ENCODE measurements at regions not wholly inside any gene's neighbourhood (a gene's known extent, or its start where the extent isn't known, plus 50 kb on each side); places are given as distances from the start of the nearest gene placed in this dataset.

DNA sequence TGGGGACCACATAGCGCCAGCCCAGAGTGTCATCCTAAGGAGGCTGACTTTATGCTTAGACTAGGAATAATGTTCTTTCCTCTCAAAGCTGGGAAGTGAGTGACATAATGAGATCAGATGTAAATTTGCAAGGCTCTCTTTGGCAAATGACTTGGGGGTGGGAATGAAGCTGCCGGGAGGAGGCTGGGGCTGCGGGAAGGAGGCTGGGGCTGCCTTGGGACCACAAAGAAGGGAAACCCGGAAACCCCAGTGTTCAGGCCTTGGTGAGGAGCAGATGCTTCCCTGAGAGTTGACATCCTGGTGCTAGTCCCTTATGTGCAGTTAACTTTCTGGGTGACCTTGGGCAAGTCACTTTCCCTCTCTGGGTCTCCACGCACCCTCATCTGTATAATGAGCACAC, 182.0 kb downstream of the CHST1 start:
- TF ChIP-seq, protein P1, sequence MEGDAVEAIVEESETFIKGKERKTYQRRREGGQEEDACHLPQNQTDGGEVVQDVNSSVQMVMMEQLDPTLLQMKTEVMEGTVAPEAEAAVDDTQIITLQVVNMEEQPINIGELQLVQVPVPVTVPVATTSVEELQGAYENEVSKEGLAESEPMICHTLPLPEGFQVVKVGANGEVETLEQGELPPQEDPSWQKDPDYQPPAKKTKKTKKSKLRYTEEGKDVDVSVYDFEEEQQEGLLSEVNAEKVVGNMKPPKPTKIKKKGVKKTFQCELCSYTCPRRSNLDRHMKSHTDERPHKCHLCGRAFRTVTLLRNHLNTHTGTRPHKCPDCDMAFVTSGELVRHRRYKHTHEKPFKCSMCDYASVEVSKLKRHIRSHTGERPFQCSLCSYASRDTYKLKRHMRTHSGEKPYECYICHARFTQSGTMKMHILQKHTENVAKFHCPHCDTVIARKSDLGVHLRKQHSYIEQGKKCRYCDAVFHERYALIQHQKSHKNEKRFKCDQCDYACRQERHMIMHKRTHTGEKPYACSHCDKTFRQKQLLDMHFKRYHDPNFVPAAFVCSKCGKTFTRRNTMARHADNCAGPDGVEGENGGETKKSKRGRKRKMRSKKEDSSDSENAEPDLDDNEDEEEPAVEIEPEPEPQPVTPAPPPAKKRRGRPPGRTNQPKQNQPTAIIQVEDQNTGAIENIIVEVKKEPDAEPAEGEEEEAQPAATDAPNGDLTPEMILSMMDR (conservative IDR thresholded peaks at IDR 0.05; ENCODE audit: low read depth, low read length) = no peak
- no peak for DNase-seq (ENCODE audit: low read depth)
- H3K4me3 ChIP-seq (ENCODE audit: low read depth, low read length) = no peak overlapping the region

DNA sequence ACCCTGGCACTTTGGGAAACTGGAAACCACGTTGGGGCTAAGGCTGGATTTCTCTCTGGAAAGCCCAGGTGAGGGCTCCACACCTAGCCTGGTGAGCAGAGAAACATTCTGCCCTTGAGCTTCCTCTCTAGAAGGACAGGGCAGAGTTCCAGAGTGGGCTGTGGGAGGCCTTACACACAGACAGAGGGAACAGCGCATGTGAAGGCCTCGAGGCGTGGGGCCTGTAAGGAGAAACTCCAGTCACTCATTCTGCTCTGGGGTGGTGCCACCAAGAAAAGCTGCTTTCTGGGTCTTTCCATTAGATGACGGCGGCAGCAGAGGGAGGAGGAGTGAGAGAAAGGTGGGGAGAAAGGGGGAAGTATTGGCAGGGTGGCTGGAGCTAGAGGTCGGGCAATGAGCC, 183.1 kb downstream of the CHST1 start:
- TF ChIP-seq, protein P1 (conservative IDR thresholded peaks at IDR 0.05; ENCODE audit: low read depth, low read length) = no peak
- no peak overlapping the region for H3K4me3 ChIP-seq (ENCODE audit: low read depth, low read length)

DNA sequence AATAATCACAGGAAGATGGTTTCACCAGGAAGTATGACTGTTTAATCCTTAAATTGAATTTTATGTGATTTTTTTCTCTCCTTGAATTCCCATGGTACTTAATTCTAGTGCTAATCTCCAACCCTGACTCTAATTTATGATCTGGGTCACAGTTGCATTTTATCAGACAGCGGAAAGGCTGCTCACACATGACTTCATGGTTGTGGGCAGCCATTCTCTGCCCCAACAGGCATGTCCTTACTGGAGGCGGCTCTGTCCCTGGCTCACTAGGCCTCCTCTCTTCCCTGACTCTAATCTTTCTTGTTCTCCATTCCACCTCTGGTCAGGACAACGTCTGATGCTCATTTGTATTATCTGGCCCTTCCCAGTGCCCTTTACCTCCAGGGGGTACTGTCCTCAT, 184.4 kb downstream of the CHST1 start:
- TF ChIP-seq, protein P1 (conservative IDR thresholded peaks at IDR 0.05; ENCODE audit: low read depth, low read length) = no peak
- no peak overlapping the region for H3K4me3 ChIP-seq (ENCODE audit: low read depth, low read length)
- DNase-seq (ENCODE audit: low read depth) = no peak

More for the DNA sequence above, 183.1 kb downstream of the CHST1 start:
- no peak for DNase-seq (ENCODE audit: low read depth)

GRCh38 chr11:45477588-45477987, 187.8 kb downstream of the CHST1 start:
- TF ChIP-seq, protein P1 (conservative IDR thresholded peaks at IDR 0.05; ENCODE audit: low read depth, low read length) = no peak
- H3K4me3 ChIP-seq (ENCODE audit: low read depth, low read length) = no peak overlapping the region
- DNase-seq (ENCODE audit: low read depth) = no peak

GRCh38 chr11:45476126-45476525, 189.3 kb downstream of the CHST1 start:
- TF ChIP-seq, protein P1 (conservative IDR thresholded peaks at IDR 0.05; ENCODE audit: low read depth, low read length) = no peak
- no peak for DNase-seq (ENCODE audit: low read depth)
- no peak overlapping the region for H3K4me3 ChIP-seq (ENCODE audit: low read depth, low read length)

- no peak for DNase-seq (ENCODE audit: low read depth)
- no peak overlapping the region for H3K4me3 ChIP-seq (ENCODE audit: low read depth, low read length)
- TF ChIP-seq, protein P1 (conservative IDR thresholded peaks at IDR 0.05; ENCODE audit: low read depth, low read length) = no peak
Measured at GRCh38 chr11:45475173-45475572, 189.0 kb upstream of the SYT13 start.

- no peak overlapping the region for H3K4me3 ChIP-seq (ENCODE audit: low read depth, low read length)
- TF ChIP-seq, protein P1 (conservative IDR thresholded peaks at IDR 0.05; ENCODE audit: low read depth, low read length) = no peak
- peak; percentile 12 for DNase-seq (ENCODE audit: low read depth)
Measured at GRCh38 chr11:45473341-45473895, 187.3 kb upstream of the SYT13 start.
